ENCODE measurements at regions not wholly inside any gene's neighbourhood (a gene's known extent, or its start where the extent isn't known, plus 50 kb on each side); places are given as distances from the start of the nearest gene placed in this dataset.

DNA sequence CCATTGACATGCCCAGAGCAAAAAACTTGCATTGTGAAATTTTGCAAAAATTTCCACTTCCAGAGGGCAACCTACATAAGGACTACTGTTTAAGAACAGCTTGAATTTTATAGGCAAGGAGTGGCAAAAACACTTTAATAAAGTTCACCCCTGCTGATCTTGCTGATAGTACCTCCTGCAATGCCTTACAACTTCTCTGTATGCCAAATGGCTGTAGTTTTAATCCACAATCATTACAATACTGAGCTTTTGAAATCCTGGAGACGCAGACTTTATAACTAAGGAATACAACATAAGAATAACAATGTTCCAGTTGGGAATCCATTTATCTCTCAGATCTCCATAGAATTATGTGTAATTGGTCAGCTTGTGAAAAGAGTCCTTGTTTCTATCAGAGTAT is 247.5 kb downstream of the KCNJ3 start:
- Mint-ChIP-seq H3K27ac (no peak overlapping the region), H3K4me3 (no peak overlapping the region), H3K36me3 (ENCODE audit: low read depth) (no peaks in the 10 kb centered on the region), H3K9me3 (no peaks in the 10 kb centered on the region), H3K4me1 (peaks cover 8% of the 10 kb centered on the region), H3K27me3 (ENCODE audit: low read depth, poor library complexity) (no peaks in the 10 kb centered on the region)
- TF ChIP-seq, protein P1, sequence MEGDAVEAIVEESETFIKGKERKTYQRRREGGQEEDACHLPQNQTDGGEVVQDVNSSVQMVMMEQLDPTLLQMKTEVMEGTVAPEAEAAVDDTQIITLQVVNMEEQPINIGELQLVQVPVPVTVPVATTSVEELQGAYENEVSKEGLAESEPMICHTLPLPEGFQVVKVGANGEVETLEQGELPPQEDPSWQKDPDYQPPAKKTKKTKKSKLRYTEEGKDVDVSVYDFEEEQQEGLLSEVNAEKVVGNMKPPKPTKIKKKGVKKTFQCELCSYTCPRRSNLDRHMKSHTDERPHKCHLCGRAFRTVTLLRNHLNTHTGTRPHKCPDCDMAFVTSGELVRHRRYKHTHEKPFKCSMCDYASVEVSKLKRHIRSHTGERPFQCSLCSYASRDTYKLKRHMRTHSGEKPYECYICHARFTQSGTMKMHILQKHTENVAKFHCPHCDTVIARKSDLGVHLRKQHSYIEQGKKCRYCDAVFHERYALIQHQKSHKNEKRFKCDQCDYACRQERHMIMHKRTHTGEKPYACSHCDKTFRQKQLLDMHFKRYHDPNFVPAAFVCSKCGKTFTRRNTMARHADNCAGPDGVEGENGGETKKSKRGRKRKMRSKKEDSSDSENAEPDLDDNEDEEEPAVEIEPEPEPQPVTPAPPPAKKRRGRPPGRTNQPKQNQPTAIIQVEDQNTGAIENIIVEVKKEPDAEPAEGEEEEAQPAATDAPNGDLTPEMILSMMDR (IDR thresholded peaks at IDR 0.05) = no peak
- DNase-seq = no peak

DNA sequence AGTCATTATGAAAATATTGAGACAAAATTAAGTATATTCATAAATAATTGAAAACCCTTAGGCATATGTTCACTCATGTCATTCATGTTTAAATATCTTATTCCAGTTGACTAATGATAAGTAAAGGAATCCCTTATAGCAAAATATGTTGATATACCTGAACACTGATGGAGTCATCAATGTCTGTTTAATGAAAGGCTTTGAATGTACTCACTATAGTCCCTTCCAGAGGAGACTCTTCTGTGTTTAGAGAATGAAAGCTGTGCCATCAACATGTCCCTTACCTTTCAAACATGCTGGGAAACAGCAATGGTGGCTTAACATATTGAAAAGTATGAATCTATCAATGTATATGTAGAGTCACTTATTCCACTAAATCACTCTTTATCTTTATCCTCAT is 242.9 kb downstream of the KCNJ3 start:
- H3K27me3 Mint-ChIP-seq (ENCODE audit: low read depth, poor library complexity) = no peaks in the 10 kb centered on the region
- no peaks in the 10 kb centered on the region for H3K9me3 Mint-ChIP-seq
- peaks cover 8% of the 10 kb centered on the region for H3K4me1 Mint-ChIP-seq
- TF ChIP-seq, protein P1 (IDR thresholded peaks at IDR 0.05) = no peak
- no peak overlapping the region for H3K4me3 Mint-ChIP-seq
- no peaks in the 10 kb centered on the region for H3K36me3 Mint-ChIP-seq (ENCODE audit: low read depth)
- H3K27ac Mint-ChIP-seq = no peak overlapping the region
- DNase-seq = no peak

DNA sequence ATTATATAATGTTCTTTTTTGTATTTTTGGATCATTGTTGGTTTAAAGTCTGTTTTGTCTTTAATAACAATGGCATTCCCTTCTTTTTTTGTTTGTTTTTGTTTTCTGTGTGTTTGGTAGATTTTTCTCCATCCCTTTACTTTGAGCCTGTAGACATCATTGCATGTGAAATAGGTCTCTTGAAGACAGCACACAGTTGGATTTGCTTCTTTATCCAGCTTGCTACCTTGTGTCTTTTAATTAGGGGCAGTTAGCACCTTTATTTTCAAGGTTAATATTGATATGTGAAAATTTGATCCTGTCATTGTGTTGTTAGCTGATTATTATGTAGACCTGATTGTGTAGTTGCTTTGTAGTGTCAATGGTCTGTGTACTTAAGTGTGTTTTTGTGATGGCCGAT is 235.7 kb downstream of the KCNJ3 start:
- Mint-ChIP-seq H3K4me1 (no peaks in the 10 kb centered on the region), H3K27me3 (ENCODE audit: low read depth, poor library complexity) (no peaks in the 10 kb centered on the region), H3K4me3 (no peak overlapping the region), H3K36me3 (ENCODE audit: low read depth) (no peaks in the 10 kb centered on the region), H3K27ac (no peak overlapping the region), H3K9me3 (peaks cover 19% of the 10 kb centered on the region)
- no peak for DNase-seq
- TF ChIP-seq, protein P1 (IDR thresholded peaks at IDR 0.05) = no peak

DNA sequence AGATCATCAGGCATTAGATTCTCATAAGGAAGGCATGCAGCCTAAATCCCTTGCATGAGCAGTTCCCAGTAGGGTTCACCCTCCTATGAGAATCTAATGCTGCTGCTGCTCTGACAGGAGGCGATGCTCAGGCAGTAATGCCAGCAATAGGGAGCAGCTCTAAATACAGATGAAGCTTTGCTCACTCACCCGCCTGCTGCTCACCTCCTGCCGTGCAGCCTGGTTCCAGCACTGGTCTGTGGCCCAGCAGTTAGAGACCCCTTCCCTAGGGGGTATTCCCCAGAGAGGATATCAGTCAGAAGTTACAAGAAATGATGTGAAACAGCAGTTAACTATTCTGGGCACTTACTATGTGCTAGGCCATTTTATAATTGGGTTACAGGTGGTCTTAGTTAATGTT is 226.0 kb downstream of the KCNJ3 start:
- no peaks in the 10 kb centered on the region for H3K4me1 Mint-ChIP-seq
- no peak overlapping the region for H3K27ac Mint-ChIP-seq
- H3K27me3 Mint-ChIP-seq (ENCODE audit: low read depth, poor library complexity) = no peaks in the 10 kb centered on the region
- no peak for DNase-seq
- no peak overlapping the region for H3K4me3 Mint-ChIP-seq
- no peaks in the 10 kb centered on the region for H3K9me3 Mint-ChIP-seq
- TF ChIP-seq, protein P1 (IDR thresholded peaks at IDR 0.05) = no peak
- H3K36me3 Mint-ChIP-seq (ENCODE audit: low read depth) = no peaks in the 10 kb centered on the region

DNA sequence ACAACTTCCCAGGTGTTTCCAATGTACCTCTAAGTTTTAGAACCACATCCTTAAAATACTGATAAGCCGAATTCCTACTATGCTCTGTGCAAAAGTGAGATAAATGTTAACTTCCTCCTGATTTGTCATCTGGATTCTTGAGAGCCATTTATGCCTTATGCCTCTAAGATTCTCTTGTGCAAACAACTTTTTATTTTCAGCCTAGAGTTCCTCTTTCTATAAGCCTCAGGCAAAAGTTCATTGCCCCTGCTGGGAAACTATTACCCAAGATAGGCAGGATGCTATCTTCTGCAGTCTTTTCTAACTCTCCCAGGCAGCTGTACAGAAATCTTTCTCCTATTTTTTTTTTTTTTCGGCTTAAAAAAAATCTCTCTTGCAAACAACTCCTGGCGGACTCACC is 216.1 kb downstream of the KCNJ3 start:
- H3K36me3 Mint-ChIP-seq (ENCODE audit: low read depth) = no peaks in the 10 kb centered on the region
- H3K4me1 Mint-ChIP-seq = no peaks in the 10 kb centered on the region
- no peak overlapping the region for H3K27ac Mint-ChIP-seq
- no peaks in the 10 kb centered on the region for H3K9me3 Mint-ChIP-seq
- TF ChIP-seq, protein P1 (IDR thresholded peaks at IDR 0.05) = no peak
- no peaks in the 10 kb centered on the region for H3K27me3 Mint-ChIP-seq (ENCODE audit: low read depth, poor library complexity)
- DNase-seq = no peak
- H3K4me3 Mint-ChIP-seq = no peak overlapping the region

DNA sequence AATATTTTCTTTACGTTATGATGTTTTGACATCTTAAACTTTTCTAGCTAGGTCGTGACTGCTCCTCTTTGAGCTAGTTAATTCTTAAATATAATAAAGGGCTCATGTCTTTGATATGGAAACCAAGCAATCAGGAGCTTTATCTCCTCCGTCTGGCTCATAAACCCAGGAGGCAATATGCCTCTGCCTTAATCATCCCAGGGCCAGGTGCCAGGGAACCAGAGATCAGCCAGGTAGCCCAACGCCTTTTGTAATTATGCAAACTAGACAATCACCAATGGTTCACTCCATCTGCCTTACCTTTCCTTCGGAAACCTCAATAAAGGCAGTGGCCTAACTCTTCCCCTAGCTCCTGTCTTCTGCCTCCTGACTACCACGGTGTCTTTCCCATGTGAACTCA is 213.7 kb downstream of the KCNJ3 start:
- no peaks in the 10 kb centered on the region for H3K27me3 Mint-ChIP-seq (ENCODE audit: low read depth, poor library complexity)

More for the DNA sequence above, 213.7 kb downstream of the KCNJ3 start:
- DNase-seq = no peak
- H3K27ac Mint-ChIP-seq = no peak overlapping the region
- H3K4me3 Mint-ChIP-seq = no peak overlapping the region
- no peaks in the 10 kb centered on the region for H3K36me3 Mint-ChIP-seq (ENCODE audit: low read depth)
- H3K4me1 Mint-ChIP-seq = no peaks in the 10 kb centered on the region
- TF ChIP-seq, protein P1 (IDR thresholded peaks at IDR 0.05) = no peak
- no peaks in the 10 kb centered on the region for H3K9me3 Mint-ChIP-seq
